ENCODE measurements at regions not wholly inside any gene's neighbourhood (a gene's known extent, or its start where the extent isn't known, plus 50 kb on each side); places are given as distances from the start of the nearest gene placed in this dataset.

GRCh38 chr12:126201981-126202537 lies 1136.8 kb downstream of the AACS start:
- no peaks in the 10 kb centered on the region for H3K27me3 ChIP-seq (ENCODE audit: control insufficient read depth, insufficient read depth, low read length)
- 79% methylated on average over 3 of the region's 3 CpGs for WGBS (ENCODE audit: insufficient coverage)
- H3K27me3 Mint-ChIP-seq (ENCODE audit: low read depth in 2 of 2) = no peaks in the 10 kb centered on the region

GRCh38 chr12:126204326-126204725 lies 1139.1 kb downstream of the AACS start:
- WGBS (ENCODE audit: insufficient coverage) = 55% methylated on average over 3 of the region's 3 CpGs
- no peaks in the 10 kb centered on the region for H3K4me1 ChIP-seq (ENCODE audit: control insufficient read depth, insufficient read depth, low read length)
- no peak overlapping the region for H3K4me3 ChIP-seq (ENCODE audit: low read length)
- no peaks in the 10 kb centered on the region for H3K9me3 ChIP-seq (ENCODE audit: control insufficient read depth, insufficient read depth, low read length)
- DNase-seq = no peak
- no peak for TF ChIP-seq CTCF (IDR thresholded peaks at IDR 0.05)
- no peaks in the 10 kb centered on the region for H3K27me3 ChIP-seq (ENCODE audit: control insufficient read depth, insufficient read depth, low read length)
- intact Hi-C loops (cut with micrococcal nuclease) = no loop called here
- Mint-ChIP-seq H3K36me3 (no peaks in the 10 kb centered on the region), H3K9me3 (peaks cover 6 to 14% of the 10 kb centered on the region in 2 donors), H3K4me3 (no peak overlapping the region), H3K27ac (no peak overlapping the region), H3K4me1 (no peaks in the 10 kb centered on the region), H3K27me3 (ENCODE audit: low read depth in 2 of 2) (no peaks in the 10 kb centered on the region)
- H3K27ac ChIP-seq (ENCODE audit: low read length) = no peak overlapping the region
- no peaks in the 10 kb centered on the region for H3K36me3 ChIP-seq (ENCODE audit: control insufficient read depth, insufficient read depth, low read length)
- no peak for ATAC-seq

More at GRCh38 chr12:126201981-126202537, 1136.8 kb downstream of the AACS start:
- ATAC-seq = no peak
- no peaks in the 10 kb centered on the region for H3K36me3 Mint-ChIP-seq
- no peaks in the 10 kb centered on the region for H3K9me3 ChIP-seq (ENCODE audit: control insufficient read depth, insufficient read depth, low read length)
- H3K4me3 ChIP-seq (ENCODE audit: low read length) = no peak overlapping the region
- H3K27ac Mint-ChIP-seq = no peak overlapping the region
- no peak overlapping the region for H3K27ac ChIP-seq (ENCODE audit: low read length)
- intact Hi-C loops (cut with micrococcal nuclease) = no loop called here
- H3K9me3 Mint-ChIP-seq = peaks cover 9 to 16% of the 10 kb centered on the region in 2 donors
- H3K4me1 ChIP-seq (ENCODE audit: control insufficient read depth, insufficient read depth, low read length) = no peaks in the 10 kb centered on the region
- no peak for TF ChIP-seq CTCF (IDR thresholded peaks at IDR 0.05)
- H3K4me3 Mint-ChIP-seq = no peak overlapping the region
- H3K36me3 ChIP-seq (ENCODE audit: control insufficient read depth, insufficient read depth, low read length) = no peaks in the 10 kb centered on the region
- no peaks in the 10 kb centered on the region for H3K4me1 Mint-ChIP-seq
- DNase-seq = no peak

- WGBS (ENCODE audit: insufficient coverage) = 72% methylated on average over 4 of the region's 4 CpGs
- TF ChIP-seq CTCF (IDR thresholded peaks at IDR 0.05) = no peak
Measured at GRCh38 chr12:126210026-126210425, 1144.8 kb downstream of the AACS start.

GRCh38 chr12:126210448-126210847 lies 1145.2 kb downstream of the AACS start:
- Mint-ChIP-seq H3K27me3 (ENCODE audit: low read depth in 2 of 2) (no peaks in the 10 kb centered on the region), H3K36me3 (no peaks in the 10 kb centered on the region), H3K4me3 (no peak overlapping the region), H3K27ac (no peak overlapping the region), H3K9me3 (peaks cover 3 to 10% of the 10 kb centered on the region in 2 donors), H3K4me1 (no peaks in the 10 kb centered on the region)
- no peak for DNase-seq
- ATAC-seq = no peak
- TF ChIP-seq CTCF (IDR thresholded peaks at IDR 0.05) = no peak
- no peaks in the 10 kb centered on the region for H3K9me3 ChIP-seq (ENCODE audit: control insufficient read depth, insufficient read depth, low read length)
- 83% methylated on average over 1 of the region's 3 CpGs for WGBS (ENCODE audit: insufficient coverage)
- H3K27ac ChIP-seq (ENCODE audit: low read length) = no peak overlapping the region
- no peaks in the 10 kb centered on the region for H3K4me1 ChIP-seq (ENCODE audit: control insufficient read depth, insufficient read depth, low read length)
- intact Hi-C loops (cut with micrococcal nuclease) = no loop called here
- no peaks in the 10 kb centered on the region for H3K36me3 ChIP-seq (ENCODE audit: control insufficient read depth, insufficient read depth, low read length)
- no peaks in the 10 kb centered on the region for H3K27me3 ChIP-seq (ENCODE audit: control insufficient read depth, insufficient read depth, low read length)
- H3K4me3 ChIP-seq (ENCODE audit: low read length) = no peak overlapping the region

More at GRCh38 chr12:126210026-126210425, 1144.8 kb downstream of the AACS start:
- Histone ChIP-seq H3K9me3 (ENCODE audit: control insufficient read depth, insufficient read depth, low read length) (no peaks in the 10 kb centered on the region), H3K4me1 (ENCODE audit: control insufficient read depth, insufficient read depth, low read length) (no peaks in the 10 kb centered on the region), H3K27me3 (ENCODE audit: control insufficient read depth, insufficient read depth, low read length) (no peaks in the 10 kb centered on the region), H3K27ac (ENCODE audit: low read length) (no peak overlapping the region), H3K4me3 (ENCODE audit: low read length) (no peak overlapping the region), H3K36me3 (ENCODE audit: control insufficient read depth, insufficient read depth, low read length) (no peaks in the 10 kb centered on the region)
- Mint-ChIP-seq H3K27ac (no peak overlapping the region), H3K4me3 (no peak overlapping the region), H3K36me3 (no peaks in the 10 kb centered on the region), H3K9me3 (peaks cover 3 to 10% of the 10 kb centered on the region in 2 donors), H3K4me1 (no peaks in the 10 kb centered on the region), H3K27me3 (ENCODE audit: low read depth in 2 of 2) (no peaks in the 10 kb centered on the region)
- ATAC-seq (no peak), DNase-seq (no peak)
- intact Hi-C loops (cut with micrococcal nuclease) = no loop called here

Measured in natural killer cell (primary cell).